H1 (cell line): ENCODE measurements at regions not wholly inside any gene's neighbourhood (a gene's known extent, or its start where the extent isn't known, plus 50 kb on each side); places are given as distances from the start of the nearest gene placed in this dataset.

Experiments
- CTCF ChIA-PET: fragments of 300-600 bp; sonication (Branson Sonifier 250); formaldehyde crosslinking; loops from one replicate; lab custom pipeline; 2021; ENCODE audit not compliant: partially characterized antibody; lab: Charles Lee
- POLR2A ChIA-PET: fragments of 300-600 bp; sonication (Branson Sonifier 250); formaldehyde crosslinking; loops from one replicate; lab custom pipeline; 2021; ENCODE audit warnings: inconsistent platforms; ENCODE audit not compliant: partially characterized antibody; lab: Charles Lee
- DNase-seq, 2 experiments: peaks; one replicate each; pipeline versions ENCODE4 v3.0.0 to v3.0.0-alpha.2; 2010 to 2022; ENCODE audit warnings: low spot score in 2 of 2, low read depth in 1 of 2, mixed read lengths in 1 of 2
- FAIRE-seq: peaks from 2 replicates; lab custom pipeline; 2011; peaks lifted over from hg19 to GRCh38; lab: Jason Lieb, UNC
- H2AFZ ChIP-seq: 2 replicates; pipeline ENCODE4 v1.8.1; 2012; ENCODE audit warnings: low read length, inconsistent platforms
- H2AK5ac ChIP-seq: 2 replicates; pipeline ENCODE4 v1.6.1; 2013; ENCODE audit warnings: low read depth, low read length
- H2BK120ac ChIP-seq: replicated peaks from 2 replicates; pipeline ENCODE3; 2013; ENCODE audit warnings: low read depth, low read length, inconsistent platforms
- H2BK12ac ChIP-seq: 2 replicates; pipeline ENCODE4 v1.6.1; 2013; ENCODE audit warnings: low read depth, low read length
- H2BK15ac ChIP-seq: 2 replicates; pipeline ENCODE4 v1.6.1; 2013; ENCODE audit warnings: low read length
- H2BK20ac ChIP-seq: 2 replicates; pipeline ENCODE4 v1.6.1; 2013; ENCODE audit warnings: low read length
- H2BK5ac ChIP-seq: 2 replicates; pipeline ENCODE4 v1.6.1; 2013; ENCODE audit warnings: low read depth, low read length
- H3K14ac ChIP-seq: 2 replicates; pipeline ENCODE4 v1.6.1; 2013; ENCODE audit warnings: inconsistent platforms; ENCODE audit not compliant: insufficient read length
- H3K18ac ChIP-seq: 2 replicates; pipeline ENCODE4 v1.6.1; 2013; ENCODE audit warnings: low read length; ENCODE audit errors: extremely low read depth
- H3K23ac ChIP-seq: 2 replicates; pipeline ENCODE4 v1.6.1; 2013; ENCODE audit warnings: inconsistent platforms; ENCODE audit not compliant: insufficient read length
- H3K23me2 ChIP-seq: 2 replicates; pipeline ENCODE4 v1.6.1; 2013; ENCODE audit warnings: low read depth, low read length
- H3K27ac ChIP-seq: 2 replicates; pipeline ENCODE4 v1.6.1; 2011; ENCODE audit warnings: low read depth, low read length, inconsistent platforms
- H3K27me3 ChIP-seq, 4 experiments: replicated peaks in 1 of 4; 1 replicate in 1 of 4; 2 replicates in 3 of 4; pipeline versions ENCODE4 v1.6.1 to v1.8.1; 2011 to 2013; ENCODE audit warnings: low read length in 3 of 4, mild to moderate bottlenecking in 3 of 4, inconsistent platforms in 2 of 4, mixed read lengths in 2 of 4, moderate library complexity in 1 of 4; ENCODE audit not compliant: control insufficient read depth in 3 of 4, insufficient read depth in 3 of 4; ENCODE audit errors: extremely low read depth in 1 of 4
- H3K36me3 ChIP-seq, 4 experiments: 2 replicates each; pipeline versions ENCODE4 v1.6.1 to v1.8.1; 2011 to 2013; ENCODE audit warnings: mild to moderate bottlenecking in 4 of 4, low read length in 3 of 4, moderate library complexity in 2 of 4, control low read depth in 1 of 4, inconsistent platforms in 1 of 4; ENCODE audit not compliant: insufficient read depth in 4 of 4, control insufficient read depth in 2 of 4
- H3K4ac ChIP-seq: replicated peaks from 2 replicates; pipeline ENCODE3; 2013; ENCODE audit warnings: low read length, low read depth, mixed read lengths, inconsistent platforms; ENCODE audit not compliant: insufficient read length
- H3K4me1 ChIP-seq, 4 experiments: replicated peaks in 1 of 4; 1 replicate in 1 of 4; 2 replicates in 3 of 4; pipeline versions ENCODE4 v1.6.1 to v1.8.1; 2011 to 2013; ENCODE audit warnings: low read length in 3 of 4, inconsistent platforms in 2 of 4, mixed read lengths in 1 of 4; ENCODE audit not compliant: insufficient read depth in 4 of 4, control insufficient read depth in 3 of 4
- H3K4me2 ChIP-seq, 2 experiments: 2 replicates each; pipeline versions ENCODE4 v1.6.1 to v1.8.1; 2011 to 2013; ENCODE audit warnings: low read depth in 2 of 2, low read length in 2 of 2, control low read depth in 1 of 2, inconsistent platforms in 1 of 2, mild to moderate bottlenecking in 1 of 2; ENCODE audit not compliant: insufficient read depth in 1 of 2
- H3K4me3 ChIP-seq, 4 experiments: fragments of 200-600, 300-600 bp in 1 of 4; sonication (generic), shearing (Covaris generic), sonication (Bioruptor Twin) in 1 of 4; 2 replicates each; pipeline versions ENCODE4 v1.5.1 to v1.8.1; 2011 to 2016; ENCODE audit warnings: low read length in 4 of 4, low read depth in 3 of 4, control low read depth in 2 of 4, inconsistent platforms in 2 of 4, mild to moderate bottlenecking in 2 of 4, mixed read lengths in 1 of 4, moderate library complexity in 1 of 4; ENCODE audit not compliant: insufficient read depth in 2 of 4; ENCODE audit errors: extremely low read depth in 1 of 4
- H3K56ac ChIP-seq: replicated peaks from 2 replicates; pipeline ENCODE3; 2013; ENCODE audit warnings: low read depth, mild to moderate bottlenecking, mixed read lengths, low read length, inconsistent platforms; ENCODE audit not compliant: insufficient read length
- H3K79me1 ChIP-seq: 2 replicates; pipeline ENCODE4 v1.6.1; 2013; ENCODE audit warnings: low read depth, low read length, control low read depth
- H3K79me2 ChIP-seq, 2 experiments: 2 replicates each; pipeline versions ENCODE4 v1.6.1 to v1.8.1; 2012 to 2013; ENCODE audit warnings: low read length in 2 of 2, mild to moderate bottlenecking in 2 of 2, inconsistent platforms in 1 of 2; ENCODE audit not compliant: insufficient read depth in 2 of 2, control insufficient read depth in 1 of 2
- H3K9ac ChIP-seq, 4 experiments: replicated peaks in 1 of 4; 1 replicate in 1 of 4; 2 replicates in 3 of 4; pipeline versions ENCODE4 v1.6.1 to v1.8.1; 2011 to 2013; ENCODE audit warnings: low read depth in 3 of 4, low read length in 3 of 4, control low read depth in 2 of 4, mild to moderate bottlenecking in 2 of 4, moderate library complexity in 2 of 4, inconsistent platforms in 1 of 4; ENCODE audit errors: extremely low read depth in 1 of 4
- H3K9me3 ChIP-seq, 2 experiments: 2 replicates each; pipeline versions ENCODE4 v1.6.1 to v1.8.1; 2012 to 2013; ENCODE audit warnings: mild to moderate bottlenecking in 2 of 2, moderate library complexity in 2 of 2, control low read depth in 1 of 2, inconsistent platforms in 1 of 2, low read depth in 1 of 2, low read length in 1 of 2, mixed read lengths in 1 of 2; ENCODE audit not compliant: insufficient read depth in 2 of 2
- H4K20me1 ChIP-seq, 2 experiments: replicated peaks in 1 of 2; 2 replicates each; pipeline versions ENCODE3 to v1.8.1; 2011 to 2013; ENCODE audit warnings: inconsistent platforms in 2 of 2, low read length in 2 of 2, mild to moderate bottlenecking in 1 of 2; ENCODE audit not compliant: insufficient read depth in 2 of 2, control insufficient read depth in 1 of 2
- H4K5ac ChIP-seq: 2 replicates; pipeline ENCODE4 v1.6.1; 2013; ENCODE audit warnings: low read length, low read depth, mixed read lengths, inconsistent platforms; ENCODE audit not compliant: insufficient read length
- H4K8ac ChIP-seq: 2 replicates; pipeline ENCODE4 v1.8.0; 2013; ENCODE audit warnings: mild to moderate bottlenecking, moderate library complexity, low read length, inconsistent platforms; ENCODE audit not compliant: insufficient read depth; ENCODE audit errors: extremely low read depth
- H4K91ac ChIP-seq: replicated peaks from 2 replicates; pipeline ENCODE3; 2013; ENCODE audit warnings: low read length, mixed read lengths, inconsistent platforms; ENCODE audit not compliant: insufficient read length
- CHD2 ChIP-seq: IDR thresholded peaks from 2 replicates; pipeline ENCODE4 v1.6.1; 2012; ENCODE audit warnings: low read length, improper control_type of control experiment
- CREB1 ChIP-seq: IDR thresholded peaks from 2 replicates; pipeline ENCODE4 v1.6.1; 2012; ENCODE audit warnings: inconsistent platforms
- CTBP2 ChIP-seq: IDR thresholded peaks from 2 replicates; pipeline ENCODE4 v1.7.0; 2011; ENCODE audit warnings: borderline replicate concordance, mild to moderate bottlenecking, moderate library complexity, mixed read lengths, low read length; ENCODE audit not compliant: insufficient read depth, insufficient read length
- EGR1 ChIP-seq: IDR thresholded peaks from 2 replicates; pipeline ENCODE4 v1.6.1; 2011; ENCODE audit warnings: low read depth, low read length, borderline replicate concordance
- EP300 ChIP-seq, 2 experiments: IDR thresholded peaks; 1 replicate in 1 of 2; 2 replicates in 1 of 2; pipeline ENCODE4 v1.6.1; 2011 to 2012; ENCODE audit warnings: low read depth in 2 of 2, low read length in 2 of 2, mild to moderate bottlenecking in 2 of 2, borderline replicate concordance in 1 of 2, inconsistent platforms in 1 of 2, moderate library complexity in 1 of 2
- JUN ChIP-seq: IDR thresholded peaks from 2 replicates; pipeline ENCODE4 v1.6.1; 2011; ENCODE audit warnings: low read depth, mild to moderate bottlenecking, improper control_type of control experiment, low read length
- POU5F1 ChIP-seq: IDR thresholded peaks from 2 replicates; pipeline ENCODE4 v1.6.1; 2011; ENCODE audit warnings: low read depth, mild to moderate bottlenecking, low read length, moderate library complexity
- RAD21 ChIP-seq, 2 experiments: IDR thresholded peaks in 1 of 2; conservative IDR thresholded peaks in 1 of 2; 2 replicates each; pipeline ENCODE4 v1.6.1; 2011; ENCODE audit warnings: low read depth in 2 of 2, low read length in 2 of 2, improper control_type of control experiment in 1 of 2, inconsistent platforms in 1 of 2, mild to moderate bottlenecking in 1 of 2, moderate library complexity in 1 of 2
- RXRA ChIP-seq: IDR thresholded peaks from 2 replicates; pipeline ENCODE4 v1.6.1; 2011; ENCODE audit warnings: low read depth, mild to moderate bottlenecking, low read length, moderate library complexity; ENCODE audit not compliant: insufficient read depth
- SRF ChIP-seq: IDR thresholded peaks from 2 replicates; pipeline ENCODE4 v1.6.1; 2011; ENCODE audit warnings: mild to moderate bottlenecking, low read depth, low read length, moderate library complexity
- TBP ChIP-seq: IDR thresholded peaks from 2 replicates; pipeline ENCODE4 v1.6.1; 2011; ENCODE audit warnings: low read depth, low read length, improper control_type of control experiment
- WGBS, 2 experiments: shearing (Covaris generic) in 1 of 2; methylation state at CpG; one replicate each; pipeline versions ENCODE4 v1.1.6 to v1.1.7; 2013 to 2015; ENCODE audit warnings: low lambda C conversion rate in 2 of 2, mixed read lengths in 2 of 2, inconsistent platforms in 1 of 2, low coverage in 1 of 2, missing lambda C conversion rate in 1 of 2; ENCODE audit not compliant: insufficient replicate concordance in 2 of 2, insufficient coverage in 1 of 2, insufficient read length in 1 of 2; ENCODE audit errors: extremely low coverage in 1 of 2, missing lambda C conversion rate in 1 of 2; 5-methylcytosine and 5-hydroxymethylcytosine counted together
- TF ChIP-seq, protein P1 (sequence below): IDR thresholded peaks from 2 replicates; pipeline ENCODE4 v1.6.1; 2012; ENCODE audit warnings: low read length, inconsistent platforms

DNA sequence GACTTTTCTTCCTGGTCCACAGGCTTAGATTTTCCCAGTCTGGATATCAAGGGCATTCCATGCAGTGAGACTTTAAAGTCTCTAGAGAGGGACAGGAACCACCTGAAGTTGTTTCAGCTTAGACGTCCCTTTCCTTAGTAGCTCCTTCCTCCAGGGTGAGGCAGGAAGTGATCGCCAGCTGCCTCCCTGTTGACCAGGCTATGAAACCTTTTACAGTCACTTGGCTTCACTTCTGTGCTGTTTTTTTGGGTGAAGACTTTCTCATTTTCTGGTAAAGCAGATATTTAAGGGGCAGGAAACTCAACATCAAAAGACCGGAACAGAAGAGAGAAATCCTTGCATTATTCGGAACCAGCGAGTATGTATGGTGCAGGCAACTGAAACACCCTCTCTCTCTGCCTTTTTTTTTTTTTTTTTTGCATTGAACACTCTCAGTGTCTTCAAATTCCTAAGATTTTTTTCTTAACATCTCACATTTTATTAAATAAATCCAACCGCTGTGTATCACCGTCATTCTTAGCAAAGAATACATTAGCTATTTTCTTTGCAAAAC, 234.6 kb upstream of the IRF2BP2 start:
- Histone ChIP-seq H2AK5ac (no peak overlapping the region), H3K9me3 (peaks cover 10 to 12% of the 10 kb centered on the region in 2 experiments), H3K4me2 (no peak overlapping the region), H3K27me3 (no peaks in the 10 kb centered on the region), H3K79me1 (no peaks in the 10 kb centered on the region), H3K9ac (no peak overlapping the region), H3K23me2 (no peaks in the 10 kb centered on the region), H3K23ac (no peak overlapping the region), H3K79me2 (no peaks in the 10 kb centered on the region), H2BK15ac (no peak overlapping the region), H3K4ac (no peak overlapping the region), H2BK120ac (no peak overlapping the region), H4K91ac (no peak overlapping the region), H4K5ac (no peak overlapping the region), H3K56ac (no peak overlapping the region), H2BK20ac (no peak overlapping the region), H3K4me3 (no peak overlapping the region), H3K36me3 (no peaks in the 10 kb centered on the region; a peak in 1 of 8 replicates), H3K4me1 (peaks cover 0 to 7% (median 0%) of the 10 kb centered on the region in 4 experiments; a peak in 1 of 7 replicates), H3K18ac (no peak overlapping the region), H2AFZ (no peak overlapping the region), H4K8ac (no peak overlapping the region), H2BK5ac (no peak overlapping the region), H2BK12ac (no peak overlapping the region), H4K20me1 (no peaks in the 10 kb centered on the region), H3K27ac (no peak overlapping the region), H3K14ac (no peak overlapping the region)
- ChIA-PET CTCF (interaction anchor here (1.0 kb wide), 1 partner anchor 19 kb away, joined by 3 read pairs; no protein-coding TSS in a partner anchor), POLR2A (interaction anchor here (1.2 kb wide), 1 partner anchor 173 kb away, joined by 3 read pairs; no protein-coding TSS in a partner anchor)
- no peak for FAIRE-seq
- 79 to 100% methylated on average over 2 to 6 of the region's 7 CpGs for WGBS, 2 experiments
- DNase-seq, result no peak
- TF ChIP-seq RAD21 (IDR thresholded peaks at IDR 0.05 in 1 of 2, conservative IDR thresholded peaks at IDR 0.05 in 1 of 2; ENCODE audit: low read depth in 2 of 2, low read length in 2 of 2) (no peak), TBP (no peak), CHD2 (no peak), EP300 (IDR thresholded peaks at IDR 0.05; ENCODE audit: borderline replicate concordance in 1 of 2, low read depth in 2 of 2, low read length in 2 of 2) (no peak), RXRA (no peak), SRF (no peak), CTBP2 (no peak), CREB1 (no peak), EGR1 (no peak), POU5F1 (no peak), JUN (no peak)
- TF ChIP-seq, protein P1, sequence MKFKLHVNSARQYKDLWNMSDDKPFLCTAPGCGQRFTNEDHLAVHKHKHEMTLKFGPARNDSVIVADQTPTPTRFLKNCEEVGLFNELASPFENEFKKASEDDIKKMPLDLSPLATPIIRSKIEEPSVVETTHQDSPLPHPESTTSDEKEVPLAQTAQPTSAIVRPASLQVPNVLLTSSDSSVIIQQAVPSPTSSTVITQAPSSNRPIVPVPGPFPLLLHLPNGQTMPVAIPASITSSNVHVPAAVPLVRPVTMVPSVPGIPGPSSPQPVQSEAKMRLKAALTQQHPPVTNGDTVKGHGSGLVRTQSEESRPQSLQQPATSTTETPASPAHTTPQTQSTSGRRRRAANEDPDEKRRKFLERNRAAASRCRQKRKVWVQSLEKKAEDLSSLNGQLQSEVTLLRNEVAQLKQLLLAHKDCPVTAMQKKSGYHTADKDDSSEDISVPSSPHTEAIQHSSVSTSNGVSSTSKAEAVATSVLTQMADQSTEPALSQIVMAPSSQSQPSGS, result no peak
